ENCODE measurements at regions not wholly inside any gene's neighbourhood (a gene's known extent, or its start where the extent isn't known, plus 50 kb on each side); places are given as distances from the start of the nearest gene placed in this dataset.

DNA sequence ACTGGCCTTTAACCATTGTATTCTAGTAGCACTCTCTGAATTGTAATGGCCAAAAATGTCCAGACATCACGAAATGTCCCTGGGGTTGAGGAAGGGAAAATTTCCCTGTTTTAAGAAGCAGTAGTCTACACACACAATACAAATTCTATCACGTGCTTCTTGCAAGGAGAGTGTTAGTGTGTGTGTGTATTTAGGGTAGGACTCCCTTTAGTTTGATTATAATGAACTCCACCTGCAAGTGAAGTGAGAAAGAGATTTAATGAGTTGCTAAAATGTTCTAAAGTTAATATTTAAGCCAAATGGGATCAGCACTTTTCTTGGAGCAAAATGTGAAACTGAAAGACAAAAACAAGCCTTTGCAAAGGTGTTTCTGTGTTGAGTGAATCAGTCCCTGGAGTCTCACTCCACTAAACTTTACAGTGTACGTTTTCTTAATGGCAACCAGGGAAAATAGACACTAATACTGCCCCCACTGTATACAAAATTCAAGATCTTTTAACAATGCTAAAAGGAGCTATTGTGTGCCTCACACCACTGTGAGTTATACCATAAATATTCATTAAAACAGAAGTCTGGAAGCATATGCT is 590.3 kb upstream of the TENM4 start:
- intact Hi-C loops (cut with micrococcal nuclease): no loop called here

DNA sequence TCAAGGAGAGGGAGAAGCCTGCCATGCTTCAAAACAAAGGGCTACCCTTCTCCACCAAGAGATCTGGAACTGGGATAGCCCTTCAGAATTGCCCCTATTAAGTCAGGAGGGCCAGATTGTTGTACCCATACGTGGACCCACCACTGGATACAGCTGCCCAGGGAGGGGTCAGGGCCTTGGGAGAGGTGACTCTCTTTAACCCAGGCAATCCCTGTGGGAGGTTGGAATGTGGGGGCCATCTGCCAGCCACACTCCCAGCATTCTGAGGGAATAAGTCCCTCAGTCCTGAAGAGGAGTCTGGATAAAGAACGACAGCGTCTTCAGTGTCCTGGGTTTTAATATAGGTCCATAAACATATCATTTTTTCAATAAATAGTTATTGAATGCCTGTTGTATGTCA is 588.2 kb upstream of the TENM4 start:
- intact Hi-C loops (cut with micrococcal nuclease): no loop called here

DNA sequence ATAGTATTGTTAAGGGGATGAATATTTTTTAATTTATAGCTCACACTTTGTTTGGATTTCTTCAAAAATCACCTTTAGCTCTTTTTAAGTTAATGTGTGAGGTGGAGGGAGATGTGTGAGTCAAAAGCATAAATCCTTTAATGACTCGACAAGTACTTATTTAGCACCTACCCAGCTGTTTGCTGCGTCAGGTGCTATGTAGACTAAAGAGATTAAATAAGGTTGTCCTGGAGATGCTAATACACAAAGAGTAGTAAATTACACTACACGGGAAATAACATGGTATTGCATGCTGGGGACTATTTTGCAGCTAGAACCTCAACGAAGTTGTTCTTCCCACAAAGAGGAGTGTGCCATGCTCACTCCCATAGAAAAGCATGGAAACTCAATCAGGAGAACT is 583.3 kb upstream of the TENM4 start:
- intact Hi-C loops (cut with micrococcal nuclease): no loop called here

DNA sequence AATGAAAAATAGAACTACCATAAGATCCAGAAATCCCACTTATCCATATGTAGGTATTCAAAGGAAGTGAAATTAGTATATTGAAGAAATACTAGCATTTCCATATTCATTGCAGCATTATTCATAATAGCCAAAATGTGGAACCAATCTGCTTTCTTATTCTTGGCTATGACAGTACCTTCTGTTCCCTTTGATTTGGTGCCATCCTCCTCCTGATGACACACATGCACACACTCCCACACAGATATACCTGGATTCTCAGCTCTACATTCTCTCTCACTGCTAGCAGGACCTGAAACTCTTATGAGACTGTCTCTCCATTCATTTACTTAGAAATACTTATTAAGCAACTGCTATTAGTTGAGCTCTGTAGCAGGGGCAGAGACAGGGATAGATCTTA is 582.6 kb upstream of the TENM4 start:
- intact Hi-C loops (cut with micrococcal nuclease): no loop called here

DNA sequence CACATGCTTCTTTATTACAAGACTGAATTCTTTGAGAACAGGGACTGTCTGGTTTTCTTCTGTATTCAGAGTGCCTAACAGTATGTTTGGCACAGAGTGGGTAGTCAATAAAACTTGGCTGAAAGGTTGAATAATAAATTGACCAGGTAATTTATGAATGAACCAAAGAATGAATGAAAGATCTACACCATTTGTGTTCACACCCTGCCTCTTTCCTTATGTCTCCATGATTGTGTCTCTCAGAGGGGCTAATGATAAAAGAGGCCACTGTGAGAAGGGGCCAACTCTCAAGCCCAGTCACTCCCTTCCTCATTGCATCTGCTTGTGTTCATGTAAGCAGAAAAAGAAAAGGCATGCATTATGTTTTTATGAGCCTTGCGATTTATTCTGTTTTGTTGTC is 569.7 kb upstream of the TENM4 start:
- intact Hi-C loops (cut with micrococcal nuclease): no loop called here

DNA sequence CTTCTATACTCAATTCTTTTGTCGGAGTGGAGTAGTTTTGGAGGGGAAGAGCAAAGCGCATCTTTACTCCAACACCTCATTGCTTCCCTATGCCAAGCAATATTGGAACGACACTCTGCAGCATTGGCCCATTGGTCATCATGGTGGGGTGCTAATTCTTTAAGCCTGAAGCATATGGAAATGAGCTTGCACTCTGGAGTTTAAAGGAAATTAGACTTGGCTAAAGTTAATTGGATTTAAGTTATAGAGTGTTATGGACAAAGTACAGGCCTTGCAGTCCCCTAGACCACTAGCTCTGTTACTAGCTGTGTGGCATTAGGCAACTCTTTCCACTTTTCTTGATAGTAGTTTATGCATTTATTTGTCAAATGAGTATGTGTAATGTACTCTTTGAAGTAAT is 568.3 kb upstream of the TENM4 start:
- intact Hi-C loops (cut with micrococcal nuclease): no loop called here

DNA sequence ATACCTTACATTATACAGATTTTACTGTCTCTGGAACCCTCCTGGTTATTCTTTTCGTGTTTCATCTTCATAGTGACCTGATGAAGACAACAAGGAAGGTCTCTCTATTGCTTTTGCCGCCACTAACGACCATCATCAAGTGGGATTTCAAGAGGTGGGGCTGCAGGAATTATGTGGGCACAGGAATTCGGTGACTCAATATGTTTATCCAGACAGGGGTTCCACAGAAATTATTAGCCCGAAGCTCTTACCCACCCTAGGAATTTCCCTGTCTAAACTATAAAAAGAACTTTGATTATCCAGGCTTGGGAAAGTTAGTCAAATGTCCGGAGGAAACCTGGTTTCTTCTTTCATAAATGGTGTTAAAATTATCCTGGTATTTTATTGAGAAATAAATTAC is 566.8 kb upstream of the TENM4 start:
- intact Hi-C loops (cut with micrococcal nuclease): no loop called here

DNA sequence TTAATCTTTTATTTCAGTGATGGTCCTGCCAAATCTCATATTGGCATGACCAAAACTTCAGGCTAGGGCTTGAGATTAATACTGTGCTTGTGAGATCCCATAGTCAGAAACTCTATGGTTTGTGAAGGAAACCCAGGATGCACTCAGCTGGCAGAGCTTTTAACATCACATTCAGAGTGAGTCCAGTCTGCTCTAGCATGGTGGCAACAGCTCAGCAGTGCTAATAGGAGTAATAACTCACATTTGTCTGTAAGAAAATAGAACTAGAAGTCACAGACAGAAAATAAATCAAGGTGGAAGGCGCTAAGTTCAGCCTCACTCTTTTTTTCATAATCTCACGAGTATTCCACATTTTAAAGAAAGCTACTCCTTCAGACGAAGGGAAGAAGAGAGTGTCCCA is 549.3 kb upstream of the TENM4 start:
- intact Hi-C loops (cut with micrococcal nuclease): no loop called here

DNA sequence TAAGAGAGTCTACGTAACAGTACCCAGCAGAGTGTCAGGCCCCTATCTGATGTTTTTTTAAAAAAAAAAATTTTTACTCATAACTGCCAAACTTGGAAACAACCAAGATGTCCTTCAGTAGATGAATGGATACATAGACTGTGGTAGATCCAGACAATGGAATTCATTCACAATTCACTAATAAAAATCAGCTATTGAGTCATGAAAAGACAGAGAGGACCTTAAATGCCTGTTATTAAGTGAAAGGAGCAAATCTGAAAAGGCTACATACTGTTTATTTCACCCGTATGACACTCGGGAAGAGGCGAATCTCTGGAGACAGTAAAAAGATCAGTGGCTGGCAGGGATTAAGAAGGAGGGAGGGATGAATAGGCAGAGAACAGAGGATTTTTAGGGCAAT is 541.4 kb upstream of the TENM4 start:
- intact Hi-C loops (cut with micrococcal nuclease): no loop called here

DNA sequence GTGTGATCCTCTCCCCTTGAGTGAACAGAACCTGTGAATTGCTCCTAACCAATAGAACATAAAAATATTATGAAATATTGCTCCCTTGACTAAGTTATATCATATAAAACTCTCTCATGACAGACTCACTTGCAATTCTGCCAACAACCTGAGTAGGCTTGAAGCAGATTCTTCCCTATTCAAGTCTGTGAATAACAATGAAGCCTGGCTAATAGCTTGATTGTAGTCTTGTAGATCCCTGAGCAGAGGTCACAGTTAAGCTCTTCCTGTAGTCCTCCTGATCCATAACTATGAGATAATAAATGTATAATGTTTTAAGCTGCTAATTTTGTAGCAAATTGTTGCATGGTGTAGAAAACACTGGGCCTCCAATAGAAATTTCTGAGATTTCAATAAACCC is 540.1 kb upstream of the TENM4 start:
- intact Hi-C loops (cut with micrococcal nuclease): no loop called here

DNA sequence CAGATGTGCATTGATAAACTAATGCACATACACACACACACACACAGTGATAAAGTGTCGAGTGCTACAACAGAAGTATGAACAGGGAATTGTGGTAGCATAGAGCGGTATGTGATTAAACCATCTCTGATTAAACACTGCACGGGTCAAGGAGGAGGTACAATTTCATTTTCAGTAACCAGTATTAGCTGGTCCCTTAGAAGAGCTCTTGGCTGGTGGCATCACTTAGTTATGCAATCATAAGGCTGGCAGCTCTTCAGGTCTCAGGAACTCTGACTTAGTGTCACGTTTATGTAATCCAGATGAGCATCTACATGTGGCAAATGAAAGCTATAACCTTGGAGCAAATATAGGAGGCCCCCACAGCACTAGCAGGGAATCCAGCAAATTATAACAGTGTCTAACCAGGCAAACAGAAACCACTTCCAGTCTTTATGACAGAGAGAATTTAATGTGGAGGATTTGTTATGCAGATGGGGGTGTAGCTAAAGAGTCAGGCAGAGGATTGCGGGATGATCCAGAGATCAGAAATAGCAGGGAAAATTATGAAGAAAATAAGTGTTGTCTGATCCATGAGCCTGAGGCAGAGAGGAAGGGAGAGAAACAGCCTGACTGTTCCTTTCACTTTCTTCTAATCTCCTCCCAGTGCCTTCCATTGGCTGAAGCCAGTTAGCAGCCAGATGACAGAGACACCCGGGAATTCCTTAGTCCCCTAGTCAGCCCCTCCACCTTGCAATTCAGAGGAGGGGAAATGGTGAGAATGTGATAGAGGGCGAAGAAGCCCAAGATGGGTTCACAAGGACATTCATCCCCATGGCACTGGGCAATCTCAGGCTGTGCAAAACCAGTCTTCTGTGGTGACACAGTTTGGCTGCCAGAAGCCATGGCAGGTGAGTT is 533.1 kb upstream of the TENM4 start:
- intact Hi-C loops (cut with micrococcal nuclease): no loop called here

DNA sequence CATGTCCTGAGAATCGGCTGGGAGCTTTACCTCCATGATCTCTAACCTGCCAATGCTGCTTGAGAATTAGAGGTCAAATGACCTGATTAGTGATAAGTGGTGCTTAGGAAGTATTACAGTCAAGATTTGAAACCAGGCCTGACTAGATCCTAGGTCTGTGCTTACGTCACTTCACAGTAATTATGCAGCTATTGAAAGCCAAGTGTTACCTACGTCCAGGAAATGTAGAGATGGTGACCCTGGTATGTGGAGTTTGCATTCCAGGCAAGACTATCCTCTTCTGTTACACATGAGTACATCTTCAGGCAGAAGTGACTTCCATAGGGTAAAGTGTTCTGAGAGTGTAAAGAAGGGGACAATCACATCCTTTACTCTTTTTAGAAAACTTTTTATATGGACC is 530.4 kb upstream of the TENM4 start:
- intact Hi-C loops (cut with micrococcal nuclease): no loop called here

DNA sequence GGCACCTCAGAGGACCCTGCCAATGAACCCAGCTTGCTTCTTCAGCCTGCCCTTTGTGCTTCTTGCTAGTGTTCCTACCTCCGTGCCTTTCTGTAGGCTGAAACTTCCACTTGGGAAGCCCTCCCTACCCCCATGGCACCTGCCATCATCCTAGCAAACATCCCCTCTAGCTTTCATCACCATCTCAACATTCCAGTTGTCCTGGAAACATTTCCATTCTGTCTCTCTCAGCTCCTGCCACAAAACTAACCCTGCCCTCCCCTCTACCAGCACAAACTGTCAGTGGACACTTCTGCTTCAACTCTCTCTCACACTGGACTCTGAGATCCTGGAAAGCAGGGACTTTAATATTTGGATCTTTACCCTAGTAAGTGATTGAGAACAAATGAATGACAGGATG is 525.8 kb upstream of the TENM4 start:
- intact Hi-C loops (cut with micrococcal nuclease): no loop called here

DNA sequence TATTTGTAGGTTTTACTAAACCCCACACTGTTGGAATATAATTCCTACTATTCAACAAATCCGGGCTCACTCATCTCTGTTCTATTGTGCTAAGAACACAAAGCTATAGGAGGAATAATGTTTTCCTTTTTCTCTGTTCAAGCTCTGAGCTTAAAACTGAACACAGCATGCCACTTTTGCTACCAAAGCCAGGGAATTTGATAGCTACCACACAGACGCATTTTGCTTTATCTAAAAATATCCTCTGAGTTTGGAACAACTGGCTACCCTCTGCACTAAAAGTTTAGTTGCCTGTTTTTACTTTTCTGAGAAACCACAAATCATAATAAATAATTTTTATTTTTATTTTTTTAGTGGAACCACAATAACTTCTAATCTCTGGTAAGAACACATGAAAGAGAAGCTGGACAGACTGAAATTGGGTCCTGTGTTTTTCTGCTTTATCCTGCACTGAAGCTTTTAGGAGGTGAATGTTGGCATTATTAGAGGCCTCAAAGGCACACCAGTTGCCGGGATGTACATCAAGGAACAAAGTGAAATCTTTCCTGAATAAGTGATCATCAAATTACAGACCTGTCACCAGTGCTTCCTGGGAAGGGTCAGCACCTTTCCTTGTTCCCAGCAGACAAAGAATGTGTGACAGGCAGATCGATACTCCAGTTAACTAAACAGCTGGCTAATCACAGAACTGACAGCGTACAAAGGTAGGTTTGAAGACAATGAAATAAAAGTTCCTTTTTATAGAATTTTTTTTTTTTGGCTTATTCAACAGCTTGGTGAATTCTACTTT is 523.2 kb upstream of the TENM4 start:
- intact Hi-C loops (cut with micrococcal nuclease): no loop called here

DNA sequence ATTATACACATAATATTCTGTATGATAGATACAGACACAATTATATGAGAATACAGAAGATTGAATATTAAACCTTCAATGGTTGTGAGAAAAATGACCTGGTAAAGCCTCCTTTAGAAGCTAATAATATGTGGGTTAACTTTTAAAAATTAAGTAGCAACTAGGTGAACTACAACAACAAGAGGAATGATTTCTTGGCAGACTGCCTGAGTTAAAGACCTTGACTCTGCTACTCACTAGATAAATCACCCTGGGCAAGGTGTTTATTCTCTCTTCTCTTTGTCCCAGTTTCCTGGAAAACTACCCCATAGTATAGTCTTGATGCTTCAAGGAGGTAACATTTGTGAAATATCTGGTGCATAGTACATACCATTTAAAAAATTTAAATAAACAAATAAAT is 519.6 kb upstream of the TENM4 start:
- intact Hi-C loops (cut with micrococcal nuclease): no loop called here

DNA sequence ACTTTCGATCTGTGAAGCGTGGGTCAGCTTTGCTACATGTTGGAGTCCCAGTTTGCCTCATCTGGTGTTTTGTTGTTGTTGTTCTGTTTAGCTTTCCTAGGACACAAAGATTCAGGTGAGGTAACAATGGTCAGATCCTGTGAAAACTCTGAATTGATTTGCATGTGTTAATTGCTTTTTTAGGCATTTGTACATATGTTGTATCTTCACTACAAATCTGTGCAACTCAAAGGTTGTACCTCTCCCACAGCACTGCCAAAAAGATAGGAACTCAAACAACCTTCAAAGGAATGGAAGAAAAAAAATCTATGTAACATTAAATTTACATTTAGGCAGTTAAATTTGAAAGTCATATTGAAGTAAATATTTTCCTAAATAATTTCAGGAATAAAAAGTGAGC is 518.5 kb upstream of the TENM4 start:
- intact Hi-C loops (cut with micrococcal nuclease): no loop called here

DNA sequence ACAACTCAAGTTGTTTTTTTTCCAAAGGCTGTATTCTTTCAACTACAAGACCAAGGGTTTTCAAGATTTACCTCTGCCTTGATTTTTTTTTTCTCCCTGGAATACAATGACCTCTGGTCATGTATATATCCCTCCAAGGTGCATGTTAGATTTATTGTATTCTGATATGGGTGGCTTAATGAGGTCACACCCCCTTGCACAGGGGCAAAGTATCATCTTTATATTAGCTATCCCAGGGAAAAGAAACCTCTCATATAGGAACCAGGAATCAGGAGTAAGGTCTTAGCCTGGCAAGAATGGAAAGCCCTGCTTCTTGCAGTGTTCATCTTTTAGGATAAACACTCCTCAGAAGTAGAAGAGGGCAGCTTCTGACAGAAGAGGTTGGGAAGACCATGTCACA is 516.9 kb upstream of the TENM4 start:
- intact Hi-C loops (cut with micrococcal nuclease): no loop called here

DNA sequence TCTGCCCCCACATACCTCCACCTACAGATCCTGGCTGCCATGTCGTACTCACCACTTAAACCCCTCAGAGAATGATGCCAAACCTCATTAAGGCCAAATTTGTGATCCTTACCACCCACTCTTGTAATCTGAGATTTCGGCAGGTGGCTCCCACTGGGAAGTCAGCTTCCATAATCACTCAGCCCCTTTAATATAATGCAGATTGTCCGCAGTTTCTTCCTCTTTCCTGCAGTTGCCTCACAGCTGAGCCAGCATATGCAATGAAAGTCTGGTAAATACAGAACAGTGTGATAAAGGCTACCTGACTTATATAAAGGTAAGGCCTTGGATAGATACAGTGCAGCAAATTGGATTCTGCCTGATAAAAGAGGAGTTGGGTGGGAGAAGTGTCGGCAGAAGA is 515.2 kb upstream of the TENM4 start:
- intact Hi-C loops (cut with micrococcal nuclease): no loop called here

DNA sequence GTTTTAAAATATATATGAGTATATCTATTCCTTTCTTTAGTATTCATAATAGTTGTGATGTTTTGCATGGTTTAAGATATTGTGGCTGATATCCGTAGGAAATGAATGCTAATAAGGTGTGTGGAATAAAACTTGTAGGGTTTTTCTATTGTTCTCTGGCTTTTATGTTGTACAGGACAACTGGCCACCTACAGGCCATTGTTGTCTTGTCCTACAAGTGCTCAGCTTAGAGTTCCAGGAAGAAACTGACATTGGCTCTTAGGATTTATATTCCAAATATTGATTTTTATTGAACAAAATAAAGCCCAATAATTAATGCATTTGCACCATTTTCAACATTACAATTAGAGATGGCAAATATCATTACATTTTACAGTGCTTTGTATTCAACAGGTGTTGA is 512.8 kb upstream of the TENM4 start:
- intact Hi-C loops (cut with micrococcal nuclease): no loop called here

DNA sequence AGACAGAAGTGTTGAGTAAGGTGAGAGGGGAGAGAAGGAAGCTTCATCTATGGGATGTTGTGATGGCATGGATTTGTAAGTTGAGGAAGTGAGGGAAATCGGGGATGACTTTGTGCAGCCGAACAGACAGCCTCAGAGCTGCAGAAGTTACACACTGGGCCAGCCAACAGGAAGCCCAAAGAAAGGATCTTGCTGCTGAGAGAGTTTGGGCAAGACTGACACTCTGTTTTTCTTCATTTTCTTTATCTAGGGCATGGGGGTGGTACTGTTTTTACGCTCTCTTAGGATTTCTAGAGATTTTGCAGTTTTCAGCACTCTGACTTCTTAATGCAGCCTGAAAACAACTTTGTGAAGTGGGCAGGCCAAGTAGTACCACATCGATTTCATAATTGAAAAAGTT is 509.9 kb upstream of the TENM4 start:
- intact Hi-C loops (cut with micrococcal nuclease): no loop called here

DNA sequence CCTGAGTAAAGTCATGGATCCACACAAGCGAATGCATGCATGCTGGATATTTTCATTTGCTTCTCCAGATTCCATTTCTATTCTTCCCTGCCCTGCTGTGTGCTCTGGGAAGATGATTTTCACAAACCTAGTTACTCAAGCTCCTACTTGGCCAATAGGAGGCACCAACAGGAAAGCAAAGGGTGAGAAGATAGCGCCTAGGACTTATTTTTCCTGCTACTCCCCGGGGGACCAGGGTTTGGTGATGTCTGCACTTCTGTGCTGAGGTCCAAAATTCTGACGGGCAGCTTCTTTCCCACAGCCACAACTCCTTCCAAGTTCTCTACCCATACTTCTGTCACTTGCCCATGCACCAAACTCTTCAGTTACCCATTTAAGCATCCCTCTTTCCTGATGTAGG is 509.3 kb upstream of the TENM4 start:
- intact Hi-C loops (cut with micrococcal nuclease): no loop called here

DNA sequence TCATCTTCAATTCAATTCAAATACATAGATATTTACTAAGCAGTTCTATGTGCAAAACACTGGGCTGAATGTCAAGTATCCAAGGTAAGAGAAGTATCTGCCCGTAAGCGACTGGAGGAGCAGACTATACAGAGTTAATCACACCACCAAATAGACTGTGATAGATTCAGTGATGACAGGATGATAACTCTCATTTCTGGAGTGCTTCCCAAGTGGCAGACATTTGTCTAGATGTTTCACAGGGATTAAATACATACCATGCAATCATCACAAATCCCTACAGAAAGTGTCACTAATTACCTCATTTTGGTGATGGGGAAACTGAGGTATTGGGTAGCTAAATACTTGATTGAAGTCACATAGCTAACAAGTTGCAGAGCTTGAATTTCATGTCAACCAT is 508.7 kb upstream of the TENM4 start:
- intact Hi-C loops (cut with micrococcal nuclease): no loop called here

DNA sequence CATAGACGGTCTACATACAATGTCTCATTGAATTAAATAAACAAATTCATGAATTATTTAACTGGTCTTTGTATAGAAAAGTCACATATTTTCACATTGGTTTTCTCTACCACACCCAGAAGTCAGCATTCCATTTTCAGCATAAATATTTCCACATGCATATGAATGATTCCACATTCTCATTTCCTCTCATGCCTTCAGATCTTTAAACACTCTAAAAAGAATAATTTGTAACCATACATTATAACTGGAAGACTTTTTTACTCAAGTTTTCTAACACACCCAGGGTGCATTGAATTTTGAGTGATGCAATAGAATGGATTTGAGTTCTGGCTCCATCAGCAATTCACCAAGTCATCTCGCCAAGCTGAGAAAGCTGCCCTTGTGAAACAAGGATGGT is 501.8 kb upstream of the TENM4 start:
- intact Hi-C loops (cut with micrococcal nuclease): no loop called here
